NCI-H2081 treated with DMSO at 0.1 percent for 48 hours (cell line): ENCODE measurements at regions not wholly inside any gene's neighbourhood (a gene's known extent, or its start where the extent isn't known, plus 50 kb on each side); places are given as distances from the start of the nearest gene placed in this dataset.
"Not testable (repeated sequence)": the region's sequence is repeated elsewhere in the genome, so short reads cannot be mapped to it uniquely, and the experiment has no call there.

Source experiments
- DNase-seq: peaks from one replicate; lab custom pipeline; 2025; lab: John Stamatoyannopoulos, UW

- no peak for DNase-seq
Observed at GRCh38 chr4:170700064-170700463, 610.3 kb upstream of the AADAT start.

DNA sequence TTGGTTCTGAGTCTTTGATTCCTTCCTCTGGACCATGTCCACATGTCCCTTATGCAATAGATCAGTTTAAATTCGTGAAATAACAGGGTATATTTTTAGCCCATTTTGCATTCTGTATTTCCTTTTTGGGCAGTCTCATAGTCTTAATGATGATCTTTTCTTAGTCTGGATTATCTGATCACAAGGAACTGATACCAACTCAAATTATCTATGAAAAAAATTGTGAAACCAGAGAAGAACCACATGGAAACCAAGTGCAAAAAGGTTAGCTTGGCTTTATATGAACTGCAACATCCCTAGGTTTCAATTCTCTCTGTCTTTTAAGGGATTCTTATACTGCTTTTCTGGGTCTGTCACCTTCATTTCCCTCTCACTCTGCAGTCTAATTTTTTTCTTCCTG, 608.6 kb upstream of the AADAT start:
- no peak for DNase-seq

DNA sequence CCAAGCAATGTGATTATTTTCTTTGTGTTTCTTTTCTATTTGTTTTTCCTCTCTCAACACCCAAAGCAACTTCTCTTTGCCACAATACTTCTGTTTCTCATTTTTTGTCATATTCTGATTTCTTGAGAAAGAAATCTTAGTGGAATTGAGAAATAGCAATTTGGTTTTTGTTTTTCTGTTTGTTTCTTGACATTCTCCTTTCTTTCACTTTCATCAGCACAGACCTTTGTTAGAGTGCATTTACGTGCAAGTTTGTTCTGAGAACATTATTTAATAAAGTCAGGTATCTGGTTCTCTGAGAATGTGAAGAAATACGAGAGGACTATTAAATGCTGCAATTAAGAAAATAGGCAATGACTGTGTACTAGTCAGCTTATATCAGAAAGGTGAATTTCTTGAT, 608.1 kb upstream of the AADAT start:
- no peak for DNase-seq

- no peak for DNase-seq
Observed at GRCh38 chr4:170697045-170697444, 607.3 kb upstream of the AADAT start.

GRCh38 chr4:170691168-170691567, 601.4 kb upstream of the AADAT start:
- no peak for DNase-seq

- DNase-seq, result no peak
Observed at GRCh38 chr4:170687751-170688150, 598.0 kb upstream of the AADAT start.

DNA sequence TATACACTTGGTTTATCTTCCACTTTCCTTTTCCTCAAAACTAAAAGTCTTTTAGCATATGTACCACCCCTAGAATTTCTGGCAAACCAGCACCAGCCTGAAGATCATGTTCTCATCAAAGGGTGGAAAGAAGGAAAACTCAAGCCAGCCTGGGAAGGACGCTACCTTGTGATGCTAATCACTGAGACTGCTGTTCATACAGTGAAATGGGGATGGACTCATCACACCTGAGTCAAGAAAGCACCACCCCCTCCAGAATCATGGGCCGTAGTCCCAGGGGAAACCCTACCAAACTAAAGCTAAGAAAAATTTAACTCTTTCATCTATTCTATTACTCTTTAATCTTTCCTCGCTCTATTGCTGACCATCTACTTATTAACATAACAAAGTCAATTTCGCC, 595.9 kb upstream of the AADAT start:
- DNase-seq, result not testable (repeated sequence)

DNA sequence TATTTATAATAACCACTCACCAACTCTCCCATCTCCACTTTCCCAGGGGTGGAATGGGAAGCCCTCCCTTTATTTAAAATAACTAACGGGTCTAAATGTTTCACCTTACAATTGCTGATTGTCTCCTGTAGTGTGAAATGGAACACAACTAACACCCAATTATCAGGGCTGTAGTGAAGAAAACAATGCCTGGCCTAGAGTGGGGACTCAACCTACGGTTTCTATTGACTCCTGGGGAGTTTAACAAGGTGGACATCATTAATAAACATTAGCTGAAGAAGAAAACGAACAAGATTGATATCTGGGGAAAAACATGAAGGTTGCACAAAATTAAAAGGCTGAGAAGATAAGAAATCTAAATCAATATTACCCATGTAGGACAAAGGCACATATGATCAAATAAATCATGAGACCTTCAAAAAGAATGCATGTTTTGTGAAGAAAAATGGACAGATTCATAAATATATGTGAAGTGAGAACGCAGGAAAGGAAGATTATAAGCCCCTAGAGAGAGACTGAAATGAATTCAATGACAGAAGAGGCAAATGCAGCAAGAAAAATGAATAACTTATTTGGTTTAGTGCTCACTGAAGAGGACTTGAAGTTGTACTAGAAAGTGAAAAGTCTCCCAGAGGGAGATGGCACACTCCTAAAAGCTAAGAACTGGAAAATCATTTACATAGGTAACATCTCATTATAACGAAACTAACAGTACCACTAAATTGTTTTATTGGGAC, 593.0 kb upstream of the AADAT start:
- no peak for DNase-seq

- DNase-seq, result not testable (repeated sequence)
Observed at GRCh38 chr4:170682087-170682486, 592.3 kb upstream of the AADAT start.

DNA sequence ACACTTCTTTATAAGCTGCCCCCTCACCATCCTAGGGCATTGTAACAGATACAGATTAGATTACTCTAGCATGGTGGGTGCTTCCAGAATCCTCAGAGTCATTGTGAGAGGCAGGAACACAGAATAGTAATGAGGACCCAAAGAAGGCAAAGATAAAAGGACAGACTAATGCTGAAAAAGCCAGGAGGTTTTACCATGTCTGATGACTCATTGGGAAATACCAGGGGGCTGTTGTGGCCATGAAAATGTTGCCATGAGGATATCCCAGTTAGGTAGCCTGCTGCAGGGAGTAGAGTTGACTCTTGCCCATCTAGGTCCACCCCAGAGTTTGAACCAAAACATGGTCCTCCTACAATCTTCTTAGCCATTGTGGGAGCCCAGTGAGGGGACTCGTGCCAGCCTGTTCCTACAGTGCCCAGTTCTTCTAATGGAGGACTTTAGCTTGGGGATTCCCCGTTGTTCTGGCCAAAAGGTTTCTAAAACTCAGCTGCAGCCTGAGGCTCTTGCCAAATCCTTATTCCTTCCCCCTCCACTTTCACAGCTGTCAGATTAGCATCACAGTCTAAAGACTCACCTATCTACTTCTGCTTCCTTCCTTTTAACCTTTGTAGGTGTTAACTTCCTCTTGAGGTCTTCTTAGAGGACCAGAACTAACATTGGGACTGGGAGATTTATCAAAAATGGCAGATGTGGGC, 586.0 kb upstream of the AADAT start:
- no peak for DNase-seq

DNA sequence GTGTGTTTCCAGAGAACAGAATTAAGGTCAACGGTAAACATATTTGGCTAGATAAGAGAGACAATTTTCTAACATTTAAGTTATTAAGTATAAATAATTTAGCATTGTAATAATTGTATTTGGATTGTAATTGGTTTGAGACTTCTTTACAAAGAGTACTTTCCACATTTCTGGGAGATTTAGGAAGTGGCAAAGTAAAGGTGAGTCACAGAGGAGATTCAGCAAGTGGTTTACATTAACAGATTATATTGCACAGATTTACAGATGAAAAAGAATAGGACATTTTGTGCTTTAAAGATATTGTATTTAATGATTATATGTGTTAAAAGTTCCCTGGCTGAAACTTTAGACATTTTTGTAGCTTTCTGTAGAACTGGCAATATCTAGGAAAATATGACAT, 584.4 kb upstream of the AADAT start:
- no peak for DNase-seq

- no peak for DNase-seq
Observed at GRCh38 chr4:170672381-170672965, 582.7 kb upstream of the AADAT start.

DNA sequence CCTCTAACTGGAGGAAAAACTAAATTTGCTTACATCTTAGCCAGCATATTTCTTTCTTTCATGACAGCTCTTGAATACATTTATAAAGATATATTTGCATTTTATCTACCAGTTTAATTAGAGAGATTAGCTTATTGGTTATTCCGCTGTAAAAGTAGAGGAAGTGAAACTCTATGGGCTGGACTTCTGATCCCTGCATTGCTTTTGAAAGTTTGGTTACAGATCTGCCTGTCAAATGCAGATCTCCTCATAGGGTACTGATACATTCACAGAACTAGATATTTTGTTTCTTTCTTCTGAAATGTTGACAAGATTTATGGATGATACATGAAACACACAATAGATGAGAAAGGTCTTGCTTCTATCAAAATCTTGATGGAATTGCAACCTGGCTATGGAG, 581.4 kb upstream of the AADAT start:
- no peak for DNase-seq

GRCh38 chr4:170667814-170668213, 578.1 kb upstream of the AADAT start:
- DNase-seq, result no peak

DNA sequence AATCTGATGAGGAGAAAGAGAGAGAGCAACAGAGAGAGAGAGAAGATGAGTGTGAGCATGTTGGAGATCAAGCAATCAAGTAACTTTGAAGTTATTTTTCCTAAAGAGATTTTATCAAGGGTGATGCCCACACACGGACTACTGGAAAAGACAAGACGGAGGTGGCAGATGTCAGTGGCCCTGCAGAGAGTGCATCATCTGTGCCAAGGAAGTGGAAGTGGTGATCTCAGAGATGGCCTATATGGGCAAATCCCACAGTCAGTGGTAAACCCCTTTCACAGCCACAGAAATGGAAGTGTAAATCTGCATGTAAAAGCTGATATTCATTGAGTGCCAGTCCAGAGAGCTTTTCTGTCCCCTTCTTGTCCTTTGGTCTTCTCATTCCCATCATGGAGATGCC, 577.2 kb upstream of the AADAT start:
- no peak for DNase-seq

DNA sequence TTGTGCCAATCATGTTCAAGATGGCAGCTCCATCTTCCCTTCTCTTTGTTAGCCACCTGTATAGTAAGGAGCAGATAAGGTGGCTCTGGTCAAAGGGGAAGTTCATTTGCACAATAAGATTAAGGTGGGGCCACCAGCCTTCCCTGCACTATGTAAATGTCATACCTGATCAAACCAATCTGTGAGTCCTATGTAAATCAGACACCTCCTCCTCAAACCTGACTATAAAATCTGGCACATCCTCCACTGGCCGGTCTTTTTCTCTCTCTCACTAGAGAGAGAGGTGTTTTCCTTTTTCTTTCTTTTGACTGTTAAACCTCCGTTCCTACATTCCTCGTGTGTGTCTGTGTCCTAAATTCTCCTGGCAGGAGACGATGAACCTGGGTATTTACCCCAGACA, 572.5 kb upstream of the AADAT start:
- DNase-seq, result no peak

DNA sequence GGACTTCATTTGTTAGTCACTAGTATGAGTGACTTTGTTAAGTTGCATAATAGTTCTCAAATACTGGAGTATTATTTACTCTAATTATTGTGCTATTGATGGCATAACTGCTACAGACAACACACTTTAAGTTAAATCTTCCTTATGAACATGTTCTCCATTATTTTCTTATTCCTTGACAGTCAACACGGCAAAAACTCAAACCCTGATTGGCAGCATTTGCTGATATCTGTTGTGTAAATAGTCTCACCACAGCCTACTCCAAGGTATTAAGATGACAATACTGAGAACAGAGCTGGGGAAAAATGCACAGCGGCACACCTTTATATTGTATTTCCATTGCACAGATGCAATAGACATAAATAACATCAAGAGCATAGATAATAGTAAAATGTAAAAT, 568.0 kb upstream of the AADAT start:
- DNase-seq, result no peak

DNA sequence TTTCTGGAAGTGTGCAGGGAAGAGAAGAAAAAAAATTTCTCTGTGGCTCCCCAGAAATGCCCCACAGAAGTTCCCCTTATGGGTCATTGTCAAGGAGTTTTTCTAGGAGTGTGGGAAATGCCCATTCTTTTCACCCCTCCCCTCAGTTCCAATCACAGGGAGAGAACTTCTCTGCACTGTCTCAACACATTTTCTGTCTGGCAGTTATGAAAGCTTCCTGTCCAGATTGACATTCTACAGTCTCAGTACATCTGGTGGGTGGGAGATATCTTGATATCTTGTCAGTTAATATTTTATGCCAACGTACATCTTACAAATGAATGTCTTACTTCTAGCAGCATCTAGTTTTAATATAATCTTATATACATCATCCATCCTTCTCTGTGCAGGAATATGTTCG, 566.8 kb upstream of the AADAT start:
- no peak for DNase-seq

DNA sequence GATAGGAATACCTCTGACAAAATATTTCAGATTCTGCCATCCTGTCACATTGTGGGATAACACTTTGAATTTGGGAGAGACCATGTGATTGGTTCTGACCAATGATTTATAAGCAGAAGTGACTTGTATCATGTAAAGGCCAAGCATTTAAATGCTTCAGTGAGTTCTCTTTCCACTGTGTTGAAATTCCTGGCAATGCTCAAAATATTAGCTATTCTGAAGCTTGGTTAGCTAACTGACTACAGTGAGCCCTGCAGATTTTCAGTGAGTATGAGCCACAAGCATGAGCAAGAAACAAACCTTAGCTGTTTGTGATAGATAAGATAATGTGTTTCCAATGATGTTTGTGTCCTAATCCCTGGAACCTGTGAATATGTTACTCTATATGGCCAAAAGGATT, 562.8 kb upstream of the AADAT start:
- no peak for DNase-seq

GRCh38 chr4:170651786-170652185, 562.0 kb upstream of the AADAT start:
- DNase-seq, result no peak

GRCh38 chr4:170627418-170627817, 537.7 kb upstream of the AADAT start:
- no peak for DNase-seq

GRCh38 chr4:170623899-170624298, 534.1 kb upstream of the AADAT start:
- DNase-seq, result no peak

GRCh38 chr4:170610434-170610833, 520.7 kb upstream of the AADAT start:
- DNase-seq, result no peak

GRCh38 chr4:170599894-170600293, 510.1 kb upstream of the AADAT start:
- DNase-seq, result no peak
